Liver (tissue), 8 donors: ENCODE measurements at regions not wholly inside any gene's neighbourhood (a gene's known extent, or its start where the extent isn't known, plus 50 kb on each side); places are given as distances from the start of the nearest gene placed in this dataset.

Experiments
- DNase-seq: peaks from one replicate; pipeline ENCODE4 v3.0.0-alpha.2; 2017; ENCODE audit warnings: low spot score
- H3K27ac ChIP-seq, 2 donors: one replicate each; pipeline ENCODE4 v1.7.0; 2013; ENCODE audit warnings: inconsistent platforms in 2 of 2, low read length in 2 of 2, control low read depth in 1 of 2, low read depth in 1 of 2, mild to moderate bottlenecking in 1 of 2
- H3K27me3 ChIP-seq, 4 donors: one replicate each; pipeline versions ENCODE4 v1.6.1 to v1.7.0; 2013; ENCODE audit warnings: low read length in 3 of 4, inconsistent platforms in 1 of 4, mild to moderate bottlenecking in 1 of 4, moderate library complexity in 1 of 4; ENCODE audit not compliant: control insufficient read depth in 4 of 4, insufficient read depth in 4 of 4
- H3K36me3 ChIP-seq, 4 donors: one replicate each; pipeline versions ENCODE4 v1.6.1 to v1.7.0; 2013; ENCODE audit warnings: low read length in 3 of 4, mild to moderate bottlenecking in 3 of 4, low read depth in 1 of 4, moderate library complexity in 1 of 4; ENCODE audit not compliant: control insufficient read depth in 4 of 4, insufficient read depth in 3 of 4
- H3K4me1 ChIP-seq, 4 donors: one replicate each; pipeline versions ENCODE4 v1.6.1 to v1.7.0; 2013; ENCODE audit warnings: low read length in 3 of 4, mild to moderate bottlenecking in 3 of 4, moderate library complexity in 1 of 4; ENCODE audit not compliant: control insufficient read depth in 4 of 4, insufficient read depth in 4 of 4
- H3K4me3 ChIP-seq, 3 donors: one replicate each; pipeline versions ENCODE4 v1.6.1 to v1.7.0; 2013; ENCODE audit warnings: low read length in 3 of 3, control low read depth in 1 of 3, low read depth in 1 of 3, mild to moderate bottlenecking in 1 of 3
- H3K9ac ChIP-seq, 2 donors: one replicate each; pipeline ENCODE4 v1.7.0; 2013; ENCODE audit warnings: low read length in 2 of 2, mild to moderate bottlenecking in 2 of 2, moderate library complexity in 2 of 2, control low read depth in 1 of 2, low read depth in 1 of 2
- H3K9me3 ChIP-seq, 4 donors: one replicate each; pipeline versions ENCODE4 v1.6.1 to v1.7.0; 2013; ENCODE audit warnings: low read length in 3 of 4; ENCODE audit not compliant: control insufficient read depth in 4 of 4
- ATF3 ChIP-seq: IDR thresholded peaks from 2 replicates; pipeline ENCODE4 v1.6.1; 2016; ENCODE audit warnings: antibody characterized with exemption
- CTCF ChIP-seq: fragments of 150-350 bp; IDR thresholded peaks from 2 replicates; pipeline ENCODE4 v1.5.1; 2017; ENCODE audit warnings: improper control_type of control experiment, low read depth, low read length; ENCODE audit not compliant: missing input control
- EGR1 ChIP-seq, 2 donors: IDR thresholded peaks; 2 replicates each; pipeline ENCODE4 v1.6.1; 2016 to 2018; ENCODE audit warnings: antibody characterized with exemption in 2 of 2, low read depth in 2 of 2
- FOXA1 ChIP-seq: IDR thresholded peaks from 2 replicates; pipeline ENCODE4 v1.6.1; 2016; ENCODE audit warnings: antibody characterized with exemption
- FOXA2 ChIP-seq: IDR thresholded peaks from 2 replicates; pipeline ENCODE4 v1.6.1; 2016; ENCODE audit warnings: antibody characterized with exemption
- GABPA ChIP-seq, 2 donors: IDR thresholded peaks in 1 of 2; conservative IDR thresholded peaks in 1 of 2; 2 replicates each; pipeline ENCODE4 v1.6.1; 2016; ENCODE audit warnings: antibody characterized with exemption in 2 of 2, mild to moderate bottlenecking in 1 of 2, moderate library complexity in 1 of 2
- HNF4G ChIP-seq: IDR thresholded peaks from 2 replicates; pipeline ENCODE4 v1.6.1; 2016; ENCODE audit warnings: antibody characterized with exemption
- MAX ChIP-seq: IDR thresholded peaks from 2 replicates; pipeline ENCODE4 v1.6.1; 2016; ENCODE audit warnings: antibody characterized with exemption
- NR2F2 ChIP-seq: IDR thresholded peaks from 2 replicates; pipeline ENCODE4 v1.6.1; 2016; ENCODE audit warnings: antibody characterized with exemption
- REST ChIP-seq: IDR thresholded peaks from 2 replicates; pipeline ENCODE4 v1.6.1; 2016; ENCODE audit warnings: antibody characterized with exemption, mild to moderate bottlenecking
- SP1 ChIP-seq: IDR thresholded peaks from 2 replicates; pipeline ENCODE4 v1.6.1; 2018; ENCODE audit warnings: antibody characterized with exemption, mild to moderate bottlenecking
- TAF1 ChIP-seq: conservative IDR thresholded peaks from 2 replicates; pipeline ENCODE4 v1.6.1; 2016; ENCODE audit warnings: antibody characterized with exemption, mild to moderate bottlenecking
- YY1 ChIP-seq: IDR thresholded peaks from 2 replicates; pipeline ENCODE4 v1.6.1; 2016; ENCODE audit warnings: antibody characterized with exemption, mild to moderate bottlenecking
- WGBS: extraction: QIAGEN DNeasy Blood & Tissue Kit; methylation state at CpG from one replicate; pipeline ENCODE4 v1.1.7; 2013; 5-methylcytosine and 5-hydroxymethylcytosine counted together
- donor health status: healthy.
- donor health status: healthy.
- donor health status: healthy.
- donor health status: healthy.
- donor health status: healthy.

- TF ChIP-seq CTCF (no peak), EGR1 (IDR thresholded peaks at IDR 0.05; ENCODE audit: low read depth in 2 of 2) (no peak), HNF4G (no peak)
These were observed 66.7 kb upstream of the PJA1 start (continued) for GRCh38 chrX:69231903-69232302.

GRCh38 chrX:69229436-69229835 lies 64.2 kb upstream of the PJA1 start:
- Histone ChIP-seq H3K27me3 (peaks cover 0 to 2% (median 0%) of the 10 kb centered on the region in 4 donors), H3K4me1 (no peaks in the 10 kb centered on the region), H3K27ac (no peak overlapping the region), H3K4me3 (no peak overlapping the region), H3K36me3 (no peaks in the 10 kb centered on the region), H3K9ac (no peak overlapping the region), H3K9me3 (no peaks in the 10 kb centered on the region)
- TF ChIP-seq FOXA2: no peak
- TF ChIP-seq TAF1: no peak
- TF ChIP-seq GABPA (IDR thresholded peaks at IDR 0.05 in 1 of 2, conservative IDR thresholded peaks at IDR 0.05 in 1 of 2): no peak
- no peak for TF ChIP-seq FOXA1
- DNase-seq: no peak

- H3K27me3 ChIP-seq: no peaks in the 10 kb centered on the region
- no peaks in the 10 kb centered on the region for H3K4me1 ChIP-seq
- TF ChIP-seq NR2F2 (no peak), YY1 (no peak), MAX (no peak), EGR1 (IDR thresholded peaks at IDR 0.05; ENCODE audit: low read depth in 2 of 2) (no peak), HNF4G (no peak), CTCF (no peak), GABPA (IDR thresholded peaks at IDR 0.05 in 1 of 2, conservative IDR thresholded peaks at IDR 0.05 in 1 of 2) (no peak), FOXA1 (no peak), ATF3 (no peak), SP1 (no peak), REST (no peak)
- 75% methylated on average over 4 of the region's 4 CpGs for WGBS
- no peak overlapping the region for H3K9ac ChIP-seq
- H3K9me3 ChIP-seq: no peaks in the 10 kb centered on the region
- no peak overlapping the region for H3K4me3 ChIP-seq
- no peak overlapping the region for H3K27ac ChIP-seq
- no peaks in the 10 kb centered on the region for H3K36me3 ChIP-seq
- no peak for DNase-seq
These were observed 63.5 kb upstream of the PJA1 start for GRCh38 chrX:69228732-69229131.
